ENCODE measurements at regions not wholly inside any gene's neighbourhood (a gene's known extent, or its start where the extent isn't known, plus 50 kb on each side); places are given as distances from the start of the nearest gene placed in this dataset.

DNA sequence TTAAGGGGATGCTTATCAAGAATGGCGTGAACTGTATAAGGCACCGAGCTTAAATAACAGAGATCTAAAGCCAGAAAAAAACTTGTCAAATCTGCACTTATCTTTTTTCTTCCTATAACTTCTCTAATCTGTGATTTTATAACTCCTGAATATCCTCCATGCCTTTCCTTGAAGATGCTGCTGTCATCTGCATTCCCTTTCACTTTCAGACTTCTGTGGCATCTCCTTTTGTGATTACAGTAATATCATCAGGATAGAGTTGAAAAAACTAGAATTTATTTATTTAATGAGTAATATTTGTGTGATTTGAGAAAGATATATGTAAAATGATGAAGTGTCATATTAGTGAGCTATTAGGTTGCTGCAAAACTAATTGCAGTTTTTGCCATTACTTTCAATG is 357.8 kb upstream of the PTBP2 start:
- DNase-seq (no peak), ATAC-seq (ENCODE audit: poor library complexity) (no peak)
- no peak overlapping the region for H3K4me3 ChIP-seq (ENCODE audit: low read length)
- no peaks in the 10 kb centered on the region for H3K36me3 Mint-ChIP-seq (ENCODE audit: low read depth)
- no peak overlapping the region for H3K27ac Mint-ChIP-seq
- no peaks in the 10 kb centered on the region for H3K27me3 ChIP-seq (ENCODE audit: control insufficient read depth in 1 of 2, insufficient read depth in 2 of 2, low read length in 2 of 2)
- H3K9me3 Mint-ChIP-seq, result peaks cover 2% of the 10 kb centered on the region
- ChIA-PET POLR2A (no interaction called here), CTCF (no interaction called here)
- no peaks in the 10 kb centered on the region for H3K36me3 ChIP-seq (ENCODE audit: insufficient read depth, low read length)
- TF ChIP-seq, protein P1, sequence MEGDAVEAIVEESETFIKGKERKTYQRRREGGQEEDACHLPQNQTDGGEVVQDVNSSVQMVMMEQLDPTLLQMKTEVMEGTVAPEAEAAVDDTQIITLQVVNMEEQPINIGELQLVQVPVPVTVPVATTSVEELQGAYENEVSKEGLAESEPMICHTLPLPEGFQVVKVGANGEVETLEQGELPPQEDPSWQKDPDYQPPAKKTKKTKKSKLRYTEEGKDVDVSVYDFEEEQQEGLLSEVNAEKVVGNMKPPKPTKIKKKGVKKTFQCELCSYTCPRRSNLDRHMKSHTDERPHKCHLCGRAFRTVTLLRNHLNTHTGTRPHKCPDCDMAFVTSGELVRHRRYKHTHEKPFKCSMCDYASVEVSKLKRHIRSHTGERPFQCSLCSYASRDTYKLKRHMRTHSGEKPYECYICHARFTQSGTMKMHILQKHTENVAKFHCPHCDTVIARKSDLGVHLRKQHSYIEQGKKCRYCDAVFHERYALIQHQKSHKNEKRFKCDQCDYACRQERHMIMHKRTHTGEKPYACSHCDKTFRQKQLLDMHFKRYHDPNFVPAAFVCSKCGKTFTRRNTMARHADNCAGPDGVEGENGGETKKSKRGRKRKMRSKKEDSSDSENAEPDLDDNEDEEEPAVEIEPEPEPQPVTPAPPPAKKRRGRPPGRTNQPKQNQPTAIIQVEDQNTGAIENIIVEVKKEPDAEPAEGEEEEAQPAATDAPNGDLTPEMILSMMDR (IDR thresholded peaks at IDR 0.05), result no peak
- H3K27ac ChIP-seq (ENCODE audit: low read depth in 1 of 2, low read length in 2 of 2), result no peak overlapping the region
- H3K9me3 ChIP-seq (ENCODE audit: control insufficient read depth in 1 of 2, insufficient read depth in 1 of 2, low read length in 2 of 2), result peaks cover 0 to 2% of the 10 kb centered on the region in 2 experiments
- intact Hi-C loops (cut with DNase I, micrococcal nuclease), result no loop called here
- no peak overlapping the region for H3K4me3 Mint-ChIP-seq
- H3K4me1 ChIP-seq (ENCODE audit: insufficient read depth, low read length), result no peaks in the 10 kb centered on the region
- H3K27me3 Mint-ChIP-seq, result no peaks in the 10 kb centered on the region
- no peaks in the 10 kb centered on the region for H3K4me1 Mint-ChIP-seq (ENCODE audit: low read depth)

DNA sequence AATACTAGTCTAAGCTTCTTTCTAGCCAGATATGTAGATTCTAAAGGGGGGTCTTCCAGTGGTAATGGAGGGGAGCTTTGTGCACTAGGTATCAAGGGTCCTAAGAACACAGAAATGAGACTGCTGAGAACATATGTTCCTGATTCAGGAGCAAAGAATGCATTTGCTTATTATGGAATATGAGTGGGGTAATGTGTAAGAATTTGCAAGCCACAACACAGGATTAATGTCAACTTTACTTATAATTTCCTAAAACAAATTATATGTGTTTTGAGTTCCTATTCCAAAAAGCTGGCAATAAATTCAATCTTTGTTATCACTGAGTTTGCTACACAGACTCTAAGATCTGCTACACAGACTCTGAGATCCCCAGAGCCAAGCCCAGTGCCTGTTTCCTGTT is 357.0 kb upstream of the PTBP2 start:
- Mint-ChIP-seq H3K27ac (no peak overlapping the region), H3K36me3 (ENCODE audit: low read depth) (no peaks in the 10 kb centered on the region), H3K4me1 (ENCODE audit: low read depth) (no peaks in the 10 kb centered on the region), H3K9me3 (peaks cover 2% of the 10 kb centered on the region), H3K4me3 (no peak overlapping the region), H3K27me3 (no peaks in the 10 kb centered on the region)
- Histone ChIP-seq H3K4me1 (ENCODE audit: insufficient read depth, low read length) (no peaks in the 10 kb centered on the region), H3K4me3 (ENCODE audit: low read length) (no peak overlapping the region), H3K27ac (ENCODE audit: low read depth in 1 of 2, low read length in 2 of 2) (no peak overlapping the region), H3K36me3 (ENCODE audit: insufficient read depth, low read length) (no peaks in the 10 kb centered on the region), H3K27me3 (ENCODE audit: control insufficient read depth in 1 of 2, insufficient read depth in 2 of 2, low read length in 2 of 2) (no peaks in the 10 kb centered on the region), H3K9me3 (ENCODE audit: control insufficient read depth in 1 of 2, insufficient read depth in 1 of 2, low read length in 2 of 2) (peaks cover 0 to 4% of the 10 kb centered on the region in 2 experiments)
- ChIA-PET CTCF (no interaction called here), POLR2A (no interaction called here)
- intact Hi-C loops (cut with DNase I, micrococcal nuclease), result no loop called here
- ATAC-seq (ENCODE audit: poor library complexity) (no peak), DNase-seq (no peak)
- TF ChIP-seq, protein P1 (IDR thresholded peaks at IDR 0.05), result no peak

DNA sequence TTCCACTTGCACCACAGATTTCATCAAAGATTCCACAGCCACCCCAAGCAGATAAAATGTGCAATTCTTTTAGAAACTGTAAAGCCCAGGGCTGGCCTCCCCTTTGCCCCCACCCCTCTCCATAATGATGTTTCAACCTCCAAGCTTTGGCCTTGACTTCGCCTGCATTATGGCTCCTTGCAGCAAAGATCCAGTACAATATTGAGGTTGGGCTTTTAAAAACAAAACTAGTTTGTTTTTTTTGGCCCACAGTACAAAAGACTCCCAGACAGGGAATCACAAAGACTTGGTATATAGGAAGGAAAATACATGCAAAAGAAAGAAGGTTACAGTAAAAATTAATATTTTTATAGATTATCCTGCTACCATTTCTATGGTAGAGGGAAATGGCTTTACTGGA is 356.5 kb upstream of the PTBP2 start:
- no peak overlapping the region for H3K4me3 Mint-ChIP-seq
- Histone ChIP-seq H3K27ac (ENCODE audit: low read depth in 1 of 2, low read length in 2 of 2) (no peak overlapping the region), H3K27me3 (ENCODE audit: control insufficient read depth in 1 of 2, insufficient read depth in 2 of 2, low read length in 2 of 2) (no peaks in the 10 kb centered on the region), H3K36me3 (ENCODE audit: insufficient read depth, low read length) (no peaks in the 10 kb centered on the region), H3K9me3 (ENCODE audit: control insufficient read depth in 1 of 2, insufficient read depth in 1 of 2, low read length in 2 of 2) (peaks cover 0 to 4% of the 10 kb centered on the region in 2 experiments), H3K4me1 (ENCODE audit: insufficient read depth, low read length) (no peaks in the 10 kb centered on the region), H3K4me3 (ENCODE audit: low read length) (no peak overlapping the region)
- ATAC-seq (ENCODE audit: poor library complexity) (no peak), DNase-seq (no peak)
- H3K9me3 Mint-ChIP-seq, result peaks cover 2% of the 10 kb centered on the region
- POLR2A ChIA-PET, result no interaction called here
- no peaks in the 10 kb centered on the region for H3K4me1 Mint-ChIP-seq (ENCODE audit: low read depth)
- no peak overlapping the region for H3K27ac Mint-ChIP-seq
- H3K36me3 Mint-ChIP-seq (ENCODE audit: low read depth), result no peaks in the 10 kb centered on the region
- CTCF ChIA-PET, result no interaction called here
- no peaks in the 10 kb centered on the region for H3K27me3 Mint-ChIP-seq
- TF ChIP-seq, protein P1 (IDR thresholded peaks at IDR 0.05), result no peak
- intact Hi-C loops (cut with DNase I, micrococcal nuclease), result no loop called here
